ENCODE measurements at regions not wholly inside any gene's neighbourhood (a gene's known extent, or its start where the extent isn't known, plus 50 kb on each side); places are given as distances from the start of the nearest gene placed in this dataset.

DNA sequence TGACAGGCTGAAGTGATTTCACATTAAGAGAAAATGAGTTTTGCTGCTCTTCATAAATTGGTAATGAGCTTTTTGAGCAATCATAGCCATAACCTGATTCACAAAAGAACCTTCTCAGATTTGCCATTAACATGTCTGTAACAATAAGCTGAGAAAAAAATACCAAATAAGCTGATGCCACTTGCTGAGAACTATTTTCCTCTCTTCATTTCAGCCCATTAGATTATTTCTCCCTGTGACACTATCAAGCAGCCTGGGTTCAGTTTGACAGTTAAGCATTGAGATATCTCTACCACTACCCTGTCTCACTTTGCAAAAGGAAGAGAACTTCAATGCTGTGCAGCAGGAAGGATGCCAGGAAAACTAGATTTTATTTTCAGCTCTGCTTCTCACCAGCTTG, 673.9 kb downstream of the TRIB2 start:
- TF ChIP-seq, protein P1, sequence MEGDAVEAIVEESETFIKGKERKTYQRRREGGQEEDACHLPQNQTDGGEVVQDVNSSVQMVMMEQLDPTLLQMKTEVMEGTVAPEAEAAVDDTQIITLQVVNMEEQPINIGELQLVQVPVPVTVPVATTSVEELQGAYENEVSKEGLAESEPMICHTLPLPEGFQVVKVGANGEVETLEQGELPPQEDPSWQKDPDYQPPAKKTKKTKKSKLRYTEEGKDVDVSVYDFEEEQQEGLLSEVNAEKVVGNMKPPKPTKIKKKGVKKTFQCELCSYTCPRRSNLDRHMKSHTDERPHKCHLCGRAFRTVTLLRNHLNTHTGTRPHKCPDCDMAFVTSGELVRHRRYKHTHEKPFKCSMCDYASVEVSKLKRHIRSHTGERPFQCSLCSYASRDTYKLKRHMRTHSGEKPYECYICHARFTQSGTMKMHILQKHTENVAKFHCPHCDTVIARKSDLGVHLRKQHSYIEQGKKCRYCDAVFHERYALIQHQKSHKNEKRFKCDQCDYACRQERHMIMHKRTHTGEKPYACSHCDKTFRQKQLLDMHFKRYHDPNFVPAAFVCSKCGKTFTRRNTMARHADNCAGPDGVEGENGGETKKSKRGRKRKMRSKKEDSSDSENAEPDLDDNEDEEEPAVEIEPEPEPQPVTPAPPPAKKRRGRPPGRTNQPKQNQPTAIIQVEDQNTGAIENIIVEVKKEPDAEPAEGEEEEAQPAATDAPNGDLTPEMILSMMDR (IDR thresholded peaks at IDR 0.05) = no peak
- TF ChIP-seq POLR2A (IDR thresholded peaks at IDR 0.05) = no peak

Data from Peyer's patch (tissue), 4 donors.